HepG2 (cell line): ENCODE measurements at regions not wholly inside any gene's neighbourhood (a gene's known extent, or its start where the extent isn't known, plus 50 kb on each side); places are given as distances from the start of the nearest gene placed in this dataset.

Source experiments
- ADNP ChIP-seq: sonication (generic); formaldehyde crosslinking; IDR thresholded peaks from 2 replicates; pipeline ENCODE4 v1.4.0; 2020; ENCODE audit warnings: missing genetic modification reagents
- ATF7-NPFF ChIP-seq: sonication (generic); formaldehyde crosslinking; IDR thresholded peaks from 2 replicates; pipeline ENCODE4 v1.8.1; 2023; ENCODE audit warnings: mild to moderate bottlenecking, low read depth, missing genetic modification reagents, moderate library complexity
- CEBPG ChIP-seq: IDR thresholded peaks from 2 replicates; pipeline ENCODE4 v1.6.1; 2016
- GATAD1 ChIP-seq: IDR thresholded peaks from 2 replicates; pipeline ENCODE4 v1.6.1; 2016; ENCODE audit warnings: missing genetic modification reagents, missing compliant biosample characterization
- HDAC1 ChIP-seq: sonication (generic); formaldehyde crosslinking; IDR thresholded peaks from 2 replicates; pipeline ENCODE4 v1.5.1; 2020; ENCODE audit warnings: mild to moderate bottlenecking, missing genetic modification reagents
- HOXA7 ChIP-seq: sonication (generic); formaldehyde crosslinking; IDR thresholded peaks from 2 replicates; pipeline ENCODE4 v1.8.1; 2022; ENCODE audit warnings: mild to moderate bottlenecking, missing genetic modification reagents, moderate library complexity
- MED13 ChIP-seq: sonication (generic); formaldehyde crosslinking; IDR thresholded peaks from 2 replicates; pipeline ENCODE4 v1.5.0; 2020; ENCODE audit warnings: missing genetic modification reagents
- MED8 ChIP-seq: sonication (generic); formaldehyde crosslinking; IDR thresholded peaks from 2 replicates; pipeline ENCODE4 v1.8.1; 2023; ENCODE audit warnings: mild to moderate bottlenecking, missing genetic modification reagents; ENCODE audit not compliant: insufficient replicate concordance
- MYNN ChIP-seq: sonication (generic); formaldehyde crosslinking; IDR thresholded peaks from 2 replicates; pipeline ENCODE4 v1.4.0; 2020; ENCODE audit warnings: mild to moderate bottlenecking, low read depth, missing genetic modification reagents
- POLR2AphosphoS2 ChIP-seq: IDR thresholded peaks from 2 replicates; pipeline ENCODE4 v1.6.1; 2011; ENCODE audit warnings: low read depth, low read length, improper control_type of control experiment
- REL ChIP-seq: sonication (generic); formaldehyde crosslinking; conservative IDR thresholded peaks from 2 replicates; pipeline ENCODE4 v1.8.0; 2022; ENCODE audit warnings: mild to moderate bottlenecking, missing genetic modification reagents, moderate library complexity
- SIN3A ChIP-seq: IDR thresholded peaks from 2 replicates; pipeline ENCODE4 v1.6.1; 2011; ENCODE audit warnings: low read depth, mild to moderate bottlenecking, control low read depth, low read length, borderline replicate concordance
- SKI ChIP-seq: fragments of 450-650 bp; IDR thresholded peaks from one replicate; pipeline ENCODE4 v1.6.1; 2018; ENCODE audit warnings: mild to moderate bottlenecking; ENCODE audit not compliant: partially characterized antibody
- SMAD3 ChIP-seq: sonication (generic); formaldehyde crosslinking; IDR thresholded peaks from 2 replicates; pipeline ENCODE4 v1.4.0; 2020; ENCODE audit warnings: missing genetic modification reagents
- SMARCC2 ChIP-seq: fragments of 450-650 bp; IDR thresholded peaks from 2 replicates; pipeline ENCODE4 v1.6.1; 2017; ENCODE audit warnings: antibody characterized with exemption, mild to moderate bottlenecking
- SUZ12 ChIP-seq: fragments of 150-350 bp; IDR thresholded peaks from 2 replicates; pipeline ENCODE4 v1.6.1; 2014; ENCODE audit warnings: low read depth, low read length
- TOPORS ChIP-seq: sonication (generic); formaldehyde crosslinking; IDR thresholded peaks from 2 replicates; pipeline ENCODE4 v1.8.0; 2023; ENCODE audit warnings: mild to moderate bottlenecking, missing genetic modification reagents
- ZFP1 ChIP-seq: IDR thresholded peaks from 2 replicates; pipeline ENCODE4 v1.6.1; 2016
- ZNF598 ChIP-seq: sonication (generic); formaldehyde crosslinking; IDR thresholded peaks from 2 replicates; pipeline ENCODE4 v1.5.1; 2020; ENCODE audit warnings: mild to moderate bottlenecking, missing genetic modification reagents, borderline replicate concordance
- TF ChIP-seq, protein P1 (sequence below): sonication (generic); formaldehyde crosslinking; IDR thresholded peaks from 2 replicates; pipeline ENCODE4 v1.4.0; 2020; ENCODE audit warnings: missing genetic modification reagents, borderline replicate concordance
- TF ChIP-seq, protein P2 (sequence below): IDR thresholded peaks from 2 replicates; pipeline ENCODE4 v1.6.1; 2012; ENCODE audit warnings: low read depth, low read length, improper control_type of control experiment
- TF ChIP-seq, protein P3 (sequence below): sonication (generic); formaldehyde crosslinking; IDR thresholded peaks from 2 replicates; pipeline ENCODE4 v1.4.0; 2020; ENCODE audit warnings: mild to moderate bottlenecking, missing genetic modification reagents
- TF ChIP-seq, protein P4 (sequence below): sonication (generic); formaldehyde crosslinking; conservative IDR thresholded peaks from 2 replicates; pipeline ENCODE4 v1.4.0; 2020; ENCODE audit warnings: missing genetic modification reagents
- TF ChIP-seq, protein P5 (sequence below): sonication (generic); formaldehyde crosslinking; IDR thresholded peaks from 2 replicates; pipeline ENCODE4 v1.5.0; 2020; ENCODE audit warnings: missing genetic modification reagents

DNA sequence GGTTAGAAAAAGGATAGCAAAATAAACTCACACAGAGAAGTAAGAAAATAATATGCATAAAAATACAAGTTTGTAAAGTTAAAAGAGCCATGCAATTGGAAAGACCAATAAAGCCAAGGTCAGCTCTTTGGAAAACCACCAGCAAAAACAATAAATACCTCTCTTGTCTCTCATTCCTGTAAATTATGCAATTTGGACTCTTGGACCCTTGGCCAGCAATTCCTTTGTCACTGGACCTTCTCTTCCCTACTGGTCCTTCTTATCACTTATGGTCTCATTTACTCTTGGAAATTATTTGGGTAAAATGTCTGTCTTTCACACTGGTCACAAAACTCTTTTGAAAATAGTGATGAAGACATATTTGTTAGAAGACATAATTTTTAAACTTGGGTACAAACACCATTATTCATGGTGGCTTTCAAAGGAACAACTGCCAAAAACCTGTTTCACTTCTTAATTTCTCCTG, 379.5 kb downstream of the TMEM232 start (continued):
- TF ChIP-seq, protein P1, sequence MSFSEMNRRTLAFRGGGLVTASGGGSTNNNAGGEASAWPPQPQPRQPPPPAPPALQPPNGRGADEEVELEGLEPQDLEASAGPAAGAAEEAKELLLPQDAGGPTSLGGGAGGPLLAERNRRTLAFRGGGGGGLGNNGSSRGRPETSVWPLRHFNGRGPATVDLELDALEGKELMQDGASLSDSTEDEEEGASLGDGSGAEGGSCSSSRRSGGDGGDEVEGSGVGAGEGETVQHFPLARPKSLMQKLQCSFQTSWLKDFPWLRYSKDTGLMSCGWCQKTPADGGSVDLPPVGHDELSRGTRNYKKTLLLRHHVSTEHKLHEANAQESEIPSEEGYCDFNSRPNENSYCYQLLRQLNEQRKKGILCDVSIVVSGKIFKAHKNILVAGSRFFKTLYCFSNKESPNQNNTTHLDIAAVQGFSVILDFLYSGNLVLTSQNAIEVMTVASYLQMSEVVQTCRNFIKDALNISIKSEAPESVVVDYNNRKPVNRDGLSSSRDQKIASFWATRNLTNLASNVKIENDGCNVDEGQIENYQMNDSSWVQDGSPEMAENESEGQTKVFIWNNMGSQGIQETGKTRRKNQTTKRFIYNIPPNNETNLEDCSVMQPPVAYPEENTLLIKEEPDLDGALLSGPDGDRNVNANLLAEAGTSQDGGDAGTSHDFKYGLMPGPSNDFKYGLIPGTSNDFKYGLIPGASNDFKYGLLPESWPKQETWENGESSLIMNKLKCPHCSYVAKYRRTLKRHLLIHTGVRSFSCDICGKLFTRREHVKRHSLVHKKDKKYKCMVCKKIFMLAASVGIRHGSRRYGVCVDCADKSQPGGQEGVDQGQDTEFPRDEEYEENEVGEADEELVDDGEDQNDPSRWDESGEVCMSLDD = no peak
- TF ChIP-seq ZFP1 (peak; percentile 90), SMAD3 (CRISPR knock-in tag) (peak; percentile 96), GATAD1 (CRISPR knock-in tag) (peak; percentile 74), SKI (peak; percentile 27), MYNN (CRISPR knock-in tag) (no peak), POLR2AphosphoS2 (no peak), REL (no peak), MED13 (CRISPR knock-in tag) (no peak), SMARCC2 (no peak), TOPORS (CRISPR knock-in tag) (no peak), SIN3A (no peak), HOXA7 (CRISPR knock-in tag) (no peak), CEBPG (CRISPR knock-in tag) (peak; percentile 96), ATF7-NPFF (0 out of 2 replicates have a peak, but pooled peaks have one; percentile 32), MED8 (CRISPR knock-in tag) (no peak), HDAC1 (CRISPR knock-in tag) (peak; percentile 61), SUZ12 (no peak), ZNF598 (CRISPR knock-in tag) (no peak), ADNP (no peak)
- TF ChIP-seq, protein P2, sequence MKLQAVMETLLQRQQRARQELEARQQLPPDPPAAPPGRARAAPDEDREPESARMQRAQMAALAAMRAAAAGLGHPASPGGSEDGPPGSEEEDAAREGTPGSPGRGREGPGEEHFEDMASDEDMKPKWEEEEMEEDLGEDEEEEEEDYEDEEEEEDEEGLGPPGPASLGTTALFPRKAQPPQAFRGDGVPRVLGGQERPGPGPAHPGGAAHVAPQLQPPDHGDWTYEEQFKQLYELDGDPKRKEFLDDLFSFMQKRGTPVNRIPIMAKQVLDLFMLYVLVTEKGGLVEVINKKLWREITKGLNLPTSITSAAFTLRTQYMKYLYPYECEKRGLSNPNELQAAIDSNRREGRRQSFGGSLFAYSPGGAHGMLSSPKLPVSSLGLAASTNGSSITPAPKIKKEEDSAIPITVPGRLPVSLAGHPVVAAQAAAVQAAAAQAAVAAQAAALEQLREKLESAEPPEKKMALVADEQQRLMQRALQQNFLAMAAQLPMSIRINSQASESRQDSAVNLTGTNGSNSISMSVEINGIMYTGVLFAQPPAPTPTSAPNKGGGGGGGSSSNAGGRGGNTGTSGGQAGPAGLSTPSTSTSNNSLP = peak; percentile 82
- TF ChIP-seq, protein P3, sequence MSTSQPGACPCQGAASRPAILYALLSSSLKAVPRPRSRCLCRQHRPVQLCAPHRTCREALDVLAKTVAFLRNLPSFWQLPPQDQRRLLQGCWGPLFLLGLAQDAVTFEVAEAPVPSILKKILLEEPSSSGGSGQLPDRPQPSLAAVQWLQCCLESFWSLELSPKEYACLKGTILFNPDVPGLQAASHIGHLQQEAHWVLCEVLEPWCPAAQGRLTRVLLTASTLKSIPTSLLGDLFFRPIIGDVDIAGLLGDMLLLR (CRISPR knock-in tag) = no peak
- TF ChIP-seq, protein P4, sequence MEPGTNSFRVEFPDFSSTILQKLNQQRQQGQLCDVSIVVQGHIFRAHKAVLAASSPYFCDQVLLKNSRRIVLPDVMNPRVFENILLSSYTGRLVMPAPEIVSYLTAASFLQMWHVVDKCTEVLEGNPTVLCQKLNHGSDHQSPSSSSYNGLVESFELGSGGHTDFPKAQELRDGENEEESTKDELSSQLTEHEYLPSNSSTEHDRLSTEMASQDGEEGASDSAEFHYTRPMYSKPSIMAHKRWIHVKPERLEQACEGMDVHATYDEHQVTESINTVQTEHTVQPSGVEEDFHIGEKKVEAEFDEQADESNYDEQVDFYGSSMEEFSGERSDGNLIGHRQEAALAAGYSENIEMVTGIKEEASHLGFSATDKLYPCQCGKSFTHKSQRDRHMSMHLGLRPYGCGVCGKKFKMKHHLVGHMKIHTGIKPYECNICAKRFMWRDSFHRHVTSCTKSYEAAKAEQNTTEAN (CRISPR knock-in tag) = peak; percentile 77; the same call in 1 of the 2 replicates
- TF ChIP-seq, protein P5, sequence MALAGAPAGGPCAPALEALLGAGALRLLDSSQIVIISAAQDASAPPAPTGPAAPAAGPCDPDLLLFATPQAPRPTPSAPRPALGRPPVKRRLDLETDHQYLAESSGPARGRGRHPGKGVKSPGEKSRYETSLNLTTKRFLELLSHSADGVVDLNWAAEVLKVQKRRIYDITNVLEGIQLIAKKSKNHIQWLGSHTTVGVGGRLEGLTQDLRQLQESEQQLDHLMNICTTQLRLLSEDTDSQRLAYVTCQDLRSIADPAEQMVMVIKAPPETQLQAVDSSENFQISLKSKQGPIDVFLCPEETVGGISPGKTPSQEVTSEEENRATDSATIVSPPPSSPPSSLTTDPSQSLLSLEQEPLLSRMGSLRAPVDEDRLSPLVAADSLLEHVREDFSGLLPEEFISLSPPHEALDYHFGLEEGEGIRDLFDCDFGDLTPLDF (CRISPR knock-in tag) = no peak
